GM19455 (cell line): ENCODE measurements at regions not wholly inside any gene's neighbourhood (a gene's known extent, or its start where the extent isn't known, plus 50 kb on each side); places are given as distances from the start of the nearest gene placed in this dataset.
"Not testable (repeated sequence)": the region's sequence is repeated elsewhere in the genome, so short reads cannot be mapped to it uniquely, and the experiment has no call there.

Source experiments
- ATAC-seq: cut with Tn5 transposase; IDR thresholded peaks from one replicate; pipeline ENCODE4 v1.9.1; 2021; ENCODE audit not compliant: unreplicated experiment

DNA sequence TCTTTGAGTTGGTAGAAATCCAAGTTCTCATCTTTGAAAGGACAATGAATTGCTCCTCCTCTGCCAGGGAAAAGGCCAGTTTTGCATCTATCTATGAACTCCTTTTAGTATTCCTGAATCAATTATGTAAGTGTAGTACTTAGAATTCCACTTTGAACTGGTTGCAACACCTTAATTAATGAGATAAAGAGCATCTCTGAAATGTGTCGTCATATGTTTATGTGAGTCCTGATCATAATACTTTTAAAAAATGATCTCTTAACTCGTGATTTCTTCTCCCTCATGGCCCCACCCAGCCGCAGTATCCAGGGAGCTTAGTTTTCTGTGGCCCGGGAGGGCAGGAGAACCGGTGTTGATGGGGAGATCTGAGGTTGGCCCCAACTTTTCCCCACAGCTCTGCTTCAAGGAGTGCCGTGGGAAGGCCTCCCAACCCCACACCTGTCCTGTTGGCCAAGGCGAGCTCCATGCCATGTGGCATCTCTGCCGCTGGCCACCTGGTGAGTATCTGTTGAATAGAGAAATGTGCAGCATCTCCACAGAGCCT lies 203.5 kb downstream of the TMEM121 start:
- ATAC-seq = not testable (repeated sequence)

DNA sequence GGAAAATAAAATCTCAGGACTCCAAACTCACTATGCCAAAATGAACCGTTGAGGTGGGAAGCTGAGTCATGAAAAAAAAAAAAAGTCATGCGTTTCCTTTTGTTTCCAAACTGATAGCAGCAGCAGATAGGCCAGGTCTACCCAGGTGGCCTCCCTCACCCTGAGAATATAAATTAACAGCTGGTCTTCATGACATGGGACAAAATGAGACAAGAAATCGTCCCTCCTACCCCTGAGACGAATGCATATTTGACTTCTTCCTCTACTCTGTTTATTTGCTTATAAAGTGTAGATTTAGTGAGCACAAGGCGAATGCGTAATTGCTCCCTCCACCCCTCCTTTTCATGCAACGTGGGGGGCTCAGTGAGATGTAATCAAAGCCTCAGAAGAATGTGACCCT lies 204.3 kb downstream of the TMEM121 start:
- not testable (repeated sequence) for ATAC-seq

DNA sequence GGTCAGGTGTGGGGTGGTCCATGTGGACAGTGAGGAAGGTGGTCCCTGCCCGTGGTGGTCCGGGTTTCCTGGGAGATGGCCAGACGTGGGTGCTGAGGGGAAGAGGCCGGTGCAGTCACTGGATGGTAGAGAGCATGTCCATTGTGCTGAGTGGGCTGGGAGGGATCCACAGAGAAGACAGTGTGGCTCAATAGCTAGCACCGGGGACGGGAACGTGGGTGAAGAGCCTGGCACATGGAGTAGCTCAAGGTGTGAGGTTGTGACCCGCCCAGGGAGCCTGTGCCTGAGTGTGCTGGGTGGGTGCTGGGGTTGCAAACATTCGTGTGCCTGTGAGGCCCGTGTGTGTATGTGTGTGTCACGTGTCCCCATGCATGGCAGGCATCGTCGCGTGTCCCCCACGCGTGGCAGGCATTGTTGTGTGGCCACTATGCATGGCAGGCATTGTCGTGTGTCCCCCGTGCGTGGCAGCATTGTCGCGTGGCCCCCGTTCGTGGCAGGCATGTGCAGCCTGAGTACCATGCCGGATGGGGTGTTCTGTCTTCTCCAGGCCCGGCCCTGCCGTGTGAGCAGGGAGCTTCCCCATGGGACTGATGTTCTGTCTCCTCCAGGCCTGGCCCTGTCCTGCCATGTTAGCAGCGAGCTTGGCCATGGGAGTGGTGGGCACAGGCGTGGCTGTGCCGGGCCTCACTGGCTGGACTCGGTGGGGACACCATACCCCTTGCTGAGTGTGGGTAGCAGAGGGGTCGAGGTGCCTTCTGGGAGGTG lies 205.0 kb downstream of the TMEM121 start:
- ATAC-seq = not testable (repeated sequence)

DNA sequence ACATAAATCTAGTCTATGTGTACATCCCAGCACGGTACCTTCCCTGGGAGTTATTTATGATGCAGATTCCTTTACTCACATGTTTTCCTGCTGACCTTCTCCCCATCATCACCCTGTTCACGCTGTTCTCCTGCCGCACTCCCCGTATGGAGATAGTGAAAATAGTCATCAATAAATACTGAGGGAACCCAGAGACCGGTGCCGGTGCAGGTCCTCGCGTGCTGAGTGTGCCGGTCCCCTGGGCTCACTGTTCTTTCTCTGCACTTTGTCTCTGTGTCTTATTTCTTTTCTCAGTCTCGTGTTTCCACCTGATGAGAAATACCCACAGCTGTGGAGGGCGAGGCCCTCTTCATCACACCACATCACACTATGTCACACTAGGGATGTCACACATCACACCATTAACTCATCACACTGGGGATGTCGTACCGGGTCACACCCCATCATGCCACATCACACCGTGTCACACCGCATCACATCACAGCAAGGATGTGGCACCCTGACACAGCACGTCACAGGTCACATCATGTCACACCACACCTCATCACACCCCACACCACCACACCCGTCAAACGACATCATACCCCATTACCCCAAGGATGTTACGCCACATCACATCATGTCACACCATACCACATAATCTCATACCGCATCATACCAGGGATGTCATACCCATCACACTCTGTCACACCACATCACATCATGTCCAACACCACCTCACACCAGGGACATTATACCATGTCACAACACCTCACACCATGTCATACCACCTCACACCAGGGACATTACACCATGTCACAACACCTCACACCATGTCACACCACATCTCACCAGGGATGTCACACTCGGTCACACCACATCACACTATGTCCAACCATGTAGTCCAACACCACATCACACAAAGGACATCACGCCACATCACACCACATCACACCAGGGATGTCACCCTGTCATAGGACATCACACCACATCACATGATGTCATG lies 207.0 kb downstream of the TMEM121 start:
- no peak for ATAC-seq

DNA sequence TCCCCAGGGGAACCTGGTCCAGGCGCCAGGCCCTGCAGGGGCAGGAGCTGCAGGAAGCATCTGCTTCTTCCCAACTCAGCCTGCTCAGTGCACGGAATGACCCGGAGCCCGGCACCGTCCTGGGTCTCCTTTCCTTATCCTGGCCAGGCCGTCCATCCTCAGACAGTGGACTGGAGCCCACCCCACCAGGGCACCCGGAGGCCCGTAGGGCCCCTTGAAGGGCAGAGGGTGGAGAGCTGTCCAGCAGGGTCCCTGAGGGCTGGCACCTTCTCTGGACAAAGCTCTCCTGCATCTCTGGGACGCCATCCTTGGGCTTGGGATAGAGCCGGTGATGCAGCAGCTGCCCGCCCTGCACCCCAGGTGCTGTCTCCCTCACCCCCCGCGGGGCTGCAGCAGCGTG lies 207.9 kb downstream of the TMEM121 start:
- not testable (repeated sequence) for ATAC-seq

DNA sequence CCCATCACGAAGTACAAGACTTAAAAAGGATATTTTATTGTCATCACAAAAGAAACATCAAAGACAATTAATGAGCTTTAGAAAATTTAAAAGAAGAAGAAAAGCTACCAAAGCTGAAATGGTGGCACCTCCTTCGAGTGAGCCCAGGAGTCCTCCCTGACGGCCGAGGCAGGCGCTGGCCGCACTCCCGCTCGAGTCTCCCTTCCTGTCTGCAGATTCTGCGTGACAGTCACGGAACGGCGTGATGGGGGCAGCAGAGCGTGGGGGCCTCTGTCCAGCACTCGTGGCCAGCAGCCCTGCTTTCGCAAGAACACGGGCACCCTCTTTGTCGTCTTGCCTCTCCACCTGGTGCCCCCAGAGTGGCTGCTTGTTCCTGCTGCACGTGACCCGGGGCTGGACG lies 209.9 kb downstream of the TMEM121 start:
- ATAC-seq = not testable (repeated sequence)

DNA sequence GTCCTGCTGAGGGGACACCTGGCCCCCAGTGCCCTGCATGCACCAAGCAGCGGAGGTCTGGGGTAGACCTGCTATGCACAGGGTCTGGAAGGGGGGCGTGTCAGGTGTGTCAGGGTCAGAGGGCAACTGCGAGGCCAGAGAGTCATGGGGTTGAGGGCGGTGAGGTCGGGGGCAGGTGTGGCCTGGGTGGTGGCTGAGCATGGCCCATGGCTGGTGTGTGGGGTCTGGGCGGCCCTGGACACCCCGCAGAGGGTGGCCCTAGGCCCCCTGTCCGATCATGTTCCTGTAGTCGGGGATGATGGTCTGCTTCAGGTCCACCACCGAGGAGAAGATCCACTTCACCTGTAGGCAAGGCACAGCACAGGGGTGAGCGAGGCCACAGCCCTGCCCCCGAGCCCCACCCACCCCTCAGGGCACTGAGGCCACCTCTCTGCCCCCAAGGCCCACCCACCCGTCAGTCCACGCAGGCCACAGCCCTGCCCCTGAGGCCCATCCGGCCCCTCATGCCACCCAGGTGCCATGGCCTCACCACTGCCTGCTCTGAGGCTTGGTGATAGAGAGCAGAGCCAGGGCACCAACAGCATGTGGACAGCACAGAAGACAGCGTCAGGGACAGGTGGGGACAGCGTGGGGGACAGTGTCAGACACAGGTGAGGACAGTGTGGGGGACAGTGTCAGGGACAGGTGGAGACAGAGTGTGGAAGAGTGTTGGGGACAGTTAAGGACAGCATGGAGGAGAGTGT lies 211.3 kb downstream of the TMEM121 start:
- no peak for ATAC-seq

DNA sequence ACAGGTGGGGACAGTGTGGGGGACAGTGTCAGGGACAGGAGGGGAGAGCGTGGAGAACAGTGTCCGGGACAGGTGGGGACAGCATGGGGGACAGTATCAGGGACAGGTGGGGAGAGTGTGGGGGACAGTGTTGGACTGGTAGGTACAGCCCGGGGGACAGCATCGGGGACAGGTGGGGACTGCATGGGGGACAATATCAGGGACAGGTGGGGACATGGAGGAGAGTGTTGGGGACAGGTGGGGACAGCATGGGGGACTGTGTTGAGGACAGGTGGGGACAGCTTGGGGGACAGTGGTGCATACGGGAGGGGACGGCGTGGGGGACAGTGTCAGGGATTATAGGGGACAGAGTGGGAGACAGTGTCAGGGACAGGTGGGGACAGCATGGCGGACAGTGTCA lies 212.3 kb downstream of the TMEM121 start:
- ATAC-seq = no peak

DNA sequence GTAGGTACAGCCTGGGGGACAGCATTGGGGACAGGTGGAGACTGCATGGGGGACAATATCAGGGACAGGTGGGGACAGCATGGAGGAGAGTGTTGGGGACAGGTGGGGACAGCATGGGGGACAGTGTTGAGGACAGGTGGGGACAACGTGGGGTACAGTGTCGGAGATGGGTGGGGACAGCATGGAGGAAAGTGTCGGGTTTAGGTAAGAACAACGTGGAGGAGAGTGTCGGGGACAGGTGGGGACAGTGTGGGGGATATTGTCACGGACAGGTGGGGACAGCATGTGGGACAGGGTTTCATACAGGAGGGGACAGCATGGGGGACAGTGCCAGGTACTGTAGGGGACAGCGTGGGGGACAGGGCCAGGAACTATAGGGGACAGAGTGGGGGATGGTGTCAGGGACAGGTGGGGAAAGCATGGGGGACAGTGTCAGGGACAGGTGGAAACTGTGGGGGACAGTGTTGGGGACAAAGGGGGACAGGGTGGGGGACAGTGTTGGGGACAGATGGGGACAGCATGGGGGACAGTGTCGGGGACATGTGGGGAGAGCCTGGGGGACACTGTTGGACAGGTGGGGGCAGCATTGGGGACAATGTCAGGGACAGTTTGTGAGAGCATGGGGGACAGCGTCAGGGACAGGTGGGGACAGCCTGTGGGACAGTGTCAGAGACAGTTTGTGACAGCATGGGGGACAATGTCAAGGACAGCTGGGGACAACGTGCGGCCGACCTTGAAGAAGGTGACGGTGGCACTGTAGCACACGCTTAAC lies 213.1 kb downstream of the TMEM121 start:
- ATAC-seq = no peak

DNA sequence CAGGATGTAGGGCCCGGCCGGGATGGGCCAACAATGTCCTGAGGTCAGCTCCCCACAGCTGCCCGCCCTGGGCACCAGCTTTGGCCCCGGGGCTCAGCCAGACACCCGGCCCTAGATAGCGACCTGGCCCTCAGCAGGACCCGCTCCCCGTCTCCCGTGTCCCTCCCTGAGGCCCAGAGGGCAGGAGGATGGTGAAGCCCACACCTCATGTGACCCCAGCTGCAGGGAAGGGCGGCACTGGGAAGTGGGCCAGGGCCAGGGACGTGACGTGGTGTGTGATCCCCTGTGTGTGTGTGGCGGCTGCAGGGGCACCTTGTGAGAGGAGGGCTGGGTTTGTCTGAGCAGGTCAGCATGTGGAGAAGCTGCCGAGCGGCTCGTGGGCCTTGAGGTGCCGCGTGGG lies 213.9 kb downstream of the TMEM121 start:
- not testable (repeated sequence) for ATAC-seq

DNA sequence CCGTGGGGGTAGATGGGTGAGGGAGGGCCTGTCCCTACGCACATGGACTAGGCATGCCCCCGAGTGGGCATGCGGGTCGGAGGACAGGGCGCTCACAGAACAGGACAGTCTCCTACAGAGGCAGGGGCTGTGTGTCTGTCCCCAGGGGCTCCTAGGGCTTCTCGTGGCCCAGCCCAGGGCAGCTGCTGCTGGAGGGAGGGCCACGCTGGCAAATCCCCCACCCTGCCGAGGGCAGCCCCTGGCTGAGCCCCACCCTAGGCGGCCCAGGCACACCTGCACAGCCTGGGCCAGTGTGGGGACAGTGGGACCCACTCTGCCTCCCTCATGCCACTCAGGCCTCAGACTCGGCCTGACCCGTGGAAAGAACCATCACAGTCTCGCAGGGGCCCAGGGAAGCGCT lies 214.6 kb downstream of the TMEM121 start:
- ATAC-seq = not testable (repeated sequence)

DNA sequence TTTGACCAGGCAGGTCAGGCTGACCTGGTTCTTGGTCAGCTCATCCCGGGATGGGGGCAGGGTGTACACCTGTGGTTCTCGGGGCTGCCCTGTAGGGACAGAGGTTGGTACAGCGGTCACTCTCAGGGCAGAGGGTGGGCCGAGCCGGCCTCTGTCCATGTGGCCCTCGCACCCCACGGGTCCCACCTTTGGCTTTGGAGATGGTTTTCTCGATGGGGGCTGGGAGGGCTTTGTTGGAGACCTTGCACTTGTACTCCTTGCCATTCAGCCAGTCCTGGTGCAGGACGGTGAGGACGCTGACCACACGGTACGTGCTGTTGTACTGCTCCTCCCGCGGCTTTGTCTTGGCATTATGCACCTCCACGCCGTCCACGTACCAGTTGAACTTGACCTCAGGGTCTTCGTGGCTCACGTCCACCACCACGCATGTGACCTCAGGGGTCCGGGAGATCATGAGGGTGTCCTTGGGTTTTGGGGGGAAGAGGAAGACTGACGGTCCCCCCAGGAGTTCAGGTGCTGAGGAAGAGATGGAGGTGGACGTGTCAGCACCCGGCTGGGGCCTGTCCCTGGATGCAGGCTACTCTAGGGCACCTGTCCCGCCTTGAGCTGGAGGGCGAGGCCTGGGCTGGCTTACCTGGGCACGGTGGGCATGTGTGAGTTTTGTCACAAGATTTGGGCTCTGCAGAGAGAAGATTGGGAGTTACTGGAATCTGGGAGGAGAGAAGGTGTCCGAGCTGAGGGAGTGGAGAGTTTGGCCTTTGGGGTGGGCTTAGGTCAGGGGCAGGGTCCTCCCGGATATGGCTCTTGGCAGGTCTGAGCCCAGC lies 215.5 kb downstream of the TMEM121 start:
- not testable (repeated sequence) for ATAC-seq

DNA sequence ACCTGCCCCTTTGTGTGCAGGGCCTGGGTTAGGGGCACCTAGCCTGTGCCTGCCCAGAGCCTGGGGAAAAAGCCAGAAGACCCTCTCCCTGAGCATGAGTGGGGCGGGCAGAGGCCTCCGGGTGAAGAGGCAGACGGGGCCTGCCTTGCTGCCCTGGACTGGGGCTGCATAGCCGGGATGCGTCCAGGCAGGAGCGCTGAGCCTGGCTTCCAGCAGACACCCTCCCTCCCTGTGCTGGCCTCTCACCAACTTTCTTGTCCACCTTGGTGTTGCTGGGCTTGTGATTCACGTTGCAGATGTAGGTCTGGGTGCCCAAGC lies 216.1 kb downstream of the TMEM121 start:
- no peak for ATAC-seq

DNA sequence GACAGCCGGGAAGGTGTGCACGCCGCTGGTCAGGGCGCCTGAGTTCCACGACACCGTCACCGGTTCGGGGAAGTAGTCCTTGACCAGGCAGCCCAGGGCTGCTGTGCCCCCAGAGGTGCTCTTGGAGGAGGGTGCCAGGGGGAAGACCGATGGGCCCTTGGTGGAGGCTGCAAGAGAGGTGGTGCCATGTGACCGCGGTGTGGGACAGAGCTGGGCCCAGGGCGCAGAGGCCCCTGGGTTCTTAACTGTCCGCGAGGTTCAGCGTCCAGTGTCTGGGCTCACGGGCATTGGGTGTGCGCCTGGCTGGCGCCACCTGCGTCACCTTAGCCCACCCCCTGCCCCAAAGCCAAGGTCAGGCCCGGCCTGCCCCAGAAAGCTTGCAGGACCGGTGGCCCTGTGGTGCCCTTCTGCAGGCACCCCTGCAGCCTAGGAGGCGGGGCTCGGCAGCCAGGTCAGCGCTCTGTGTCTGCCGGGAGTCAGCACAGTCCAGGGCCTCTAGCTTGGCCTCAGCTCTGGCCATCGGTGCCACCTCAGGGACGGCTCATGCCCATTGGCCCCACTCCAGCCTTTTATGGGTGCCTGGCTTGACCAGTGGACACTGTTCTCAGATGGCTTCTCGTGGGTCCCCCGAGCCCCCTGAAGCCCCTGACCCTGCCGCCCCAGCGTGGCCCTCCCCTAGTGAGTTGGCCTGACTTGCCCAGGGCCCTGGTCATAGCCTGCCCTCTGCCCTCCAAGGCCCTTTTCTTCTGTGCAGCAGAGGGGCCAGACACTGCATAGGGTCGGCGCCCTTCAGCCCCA lies 216.7 kb downstream of the TMEM121 start:
- not testable (repeated sequence) for ATAC-seq

DNA sequence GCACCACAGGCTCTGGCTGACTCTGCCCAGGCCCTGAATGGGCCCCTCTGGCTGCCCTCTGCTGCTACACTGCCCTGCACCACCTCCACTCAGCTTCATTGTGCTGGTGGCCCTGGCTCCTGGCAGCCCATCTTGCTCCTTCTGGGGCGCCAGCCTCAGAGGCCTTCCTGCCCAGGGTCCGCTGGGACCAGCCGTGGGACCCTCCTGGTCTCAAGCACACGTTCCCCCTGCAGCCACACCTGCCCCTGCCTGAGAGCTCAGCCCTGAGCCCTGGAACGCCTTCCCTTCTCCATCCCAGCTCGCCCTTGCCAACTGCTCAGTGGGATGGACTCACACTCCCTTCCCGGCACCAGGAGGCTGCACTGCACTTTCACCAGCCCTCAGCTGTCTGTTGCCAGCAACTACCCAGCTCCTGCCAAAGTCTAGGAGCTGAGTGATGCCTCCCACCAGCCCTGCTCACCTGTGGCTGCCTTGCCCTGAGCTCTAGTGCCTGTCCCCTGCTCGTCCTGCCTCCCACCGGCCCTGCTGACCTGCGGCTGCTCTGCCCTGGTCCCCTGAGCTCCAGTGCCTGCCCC lies 217.9 kb downstream of the TMEM121 start:
- not testable (repeated sequence) for ATAC-seq

DNA sequence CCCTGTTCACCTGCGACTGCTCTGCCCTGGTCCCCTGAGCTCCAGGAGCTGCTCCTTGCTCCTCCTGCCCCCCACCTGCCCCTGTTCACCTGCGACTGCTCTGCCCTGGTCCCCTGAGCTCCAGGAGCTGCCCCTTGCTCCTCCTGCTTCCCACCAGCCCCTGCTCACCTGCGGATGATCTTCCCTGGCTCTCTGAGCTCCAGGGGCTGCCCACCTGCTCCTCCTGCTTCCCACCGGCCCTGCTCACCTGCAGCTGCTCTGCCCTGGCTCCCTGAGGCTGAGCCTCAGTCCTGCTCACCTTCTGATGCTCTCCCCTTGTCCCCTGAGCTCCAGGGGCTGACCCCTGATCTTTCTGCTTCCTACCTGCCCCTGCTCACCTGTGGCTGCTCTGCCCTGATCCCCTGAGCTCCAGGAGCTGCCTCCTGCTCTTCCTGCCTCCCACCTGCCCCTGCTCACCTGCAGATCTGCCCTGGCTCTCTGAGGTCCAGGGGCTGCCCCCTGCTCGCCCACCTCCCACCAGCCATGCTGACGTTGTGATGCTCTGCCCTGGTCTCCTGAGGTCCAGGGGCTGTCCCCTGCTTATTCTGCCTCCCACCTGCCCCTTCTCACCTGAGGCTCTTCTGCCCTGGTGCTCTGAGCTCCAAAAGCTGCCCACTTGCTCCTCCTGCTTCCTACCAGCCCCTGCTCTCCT lies 219.2 kb downstream of the TMEM121 start:
- ATAC-seq = no peak

DNA sequence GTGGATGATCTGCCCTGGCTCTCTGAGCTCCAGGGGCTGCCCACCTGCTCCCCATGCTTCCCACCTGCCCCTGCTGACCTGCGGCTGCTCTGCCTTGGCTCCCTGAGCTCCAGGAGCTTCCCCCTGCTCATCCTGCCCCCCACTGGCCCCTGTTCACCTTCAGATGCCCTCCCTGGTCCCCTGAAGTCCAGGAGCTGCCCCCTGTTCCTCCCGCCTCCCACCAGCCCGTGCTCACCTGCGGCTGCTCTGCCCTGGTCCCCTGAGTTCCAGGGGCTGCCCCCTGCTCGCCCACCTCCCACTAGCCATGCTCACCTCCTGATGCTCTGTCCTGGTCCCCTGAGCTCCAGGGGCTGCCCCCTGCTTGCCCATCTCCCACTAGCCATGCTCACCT lies 219.7 kb downstream of the TMEM121 start:
- no peak for ATAC-seq
